A204.1 (cell line): ENCODE measurements at regions not wholly inside any gene's neighbourhood (a gene's known extent, or its start where the extent isn't known, plus 50 kb on each side); places are given as distances from the start of the nearest gene placed in this dataset.
A peak's percentile ranks its signal among the peaks of the same experiment; 100 is the strongest.

Source experiments
- FAIRE-seq: peaks from 2 replicates; lab custom pipeline; 2012; peaks lifted over from hg19 to GRCh38; lab: Jason Lieb, UNC

- no peak for FAIRE-seq
Measured at GRCh38 chr15:92565351-92566125, 90.0 kb downstream of the FAM174B start.

- no peak for FAIRE-seq
Measured at GRCh38 chr15:92561754-92562153, 93.8 kb downstream of the FAM174B start.

DNA sequence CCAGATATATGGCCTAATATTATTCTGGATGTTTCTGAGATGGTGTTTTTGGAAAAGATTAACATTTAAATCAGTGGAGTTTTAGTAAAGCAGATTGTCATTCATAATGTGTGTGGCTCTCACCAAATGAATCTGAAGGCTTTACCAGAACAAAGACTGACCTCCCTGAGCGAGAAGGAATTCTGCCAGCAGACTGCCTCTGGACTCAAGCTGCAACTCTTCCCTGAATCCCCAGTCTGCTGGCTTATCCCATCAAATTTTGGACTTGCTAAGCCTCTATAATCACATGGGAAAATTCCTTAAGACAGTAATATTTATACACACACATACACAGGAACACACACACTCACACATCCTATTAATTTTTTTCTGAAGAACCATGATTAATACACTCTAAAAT, 102.3 kb downstream of the FAM174B start:
- no peak for FAIRE-seq

DNA sequence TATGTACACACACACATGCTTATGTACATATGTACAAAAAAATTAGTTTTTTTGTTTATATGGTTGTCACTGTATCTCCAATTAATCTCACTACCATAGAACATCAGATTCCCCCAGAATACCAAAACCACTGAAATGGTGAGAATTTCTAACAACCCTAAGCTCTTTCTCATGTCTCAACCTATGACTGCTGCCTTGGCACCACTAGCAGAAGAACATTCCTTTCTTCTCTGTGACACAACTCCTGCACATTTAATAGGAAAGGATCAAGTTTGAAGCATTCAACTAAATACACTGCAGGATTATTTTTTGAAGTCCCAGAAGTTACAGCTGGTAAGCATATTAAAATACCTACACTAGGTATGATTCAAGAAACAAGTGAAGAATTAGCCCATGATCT, 109.6 kb downstream of the FAM174B start:
- FAIRE-seq, result no peak

GRCh38 chr15:92541291-92542200, 114.0 kb downstream of the FAM174B start:
- no peak for FAIRE-seq

DNA sequence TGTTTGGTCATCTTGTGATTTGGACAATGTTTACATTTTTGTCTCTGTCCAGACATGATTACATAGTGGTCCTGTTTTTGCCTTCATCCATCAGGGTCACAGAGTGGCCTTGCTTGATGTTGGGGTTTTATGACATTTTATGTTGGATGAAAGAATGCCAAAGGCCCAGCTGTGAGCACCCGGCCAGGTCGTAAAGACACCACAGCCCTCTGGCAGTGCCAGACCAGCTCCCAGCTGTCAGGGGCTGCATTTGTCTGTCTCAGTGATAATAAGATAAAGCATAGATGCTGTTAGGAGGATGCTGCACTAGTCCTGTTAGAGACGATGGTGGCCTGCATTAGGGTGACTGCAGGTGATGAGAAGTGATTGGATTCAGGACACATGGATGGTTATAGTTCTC, 117.5 kb downstream of the FAM174B start:
- no peak for FAIRE-seq

DNA sequence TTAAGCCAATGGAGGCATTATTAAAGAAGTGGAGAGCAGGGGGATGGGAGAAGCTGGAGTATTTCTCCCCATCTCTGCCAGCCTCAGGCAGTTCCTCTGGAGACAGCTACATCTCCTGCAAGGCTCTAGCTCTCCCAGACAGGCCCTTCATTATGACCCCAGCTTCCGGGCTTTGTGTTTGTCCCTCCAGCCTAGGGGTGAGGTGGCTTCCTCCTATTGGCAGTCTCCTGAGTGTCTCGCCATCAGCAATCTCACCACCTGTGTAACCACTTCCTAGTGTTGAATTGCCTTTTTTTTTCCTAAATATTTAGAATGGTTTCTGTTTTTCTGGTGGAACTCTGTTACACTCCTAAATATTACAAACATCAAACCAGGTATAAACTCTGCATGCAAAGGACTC, 122.3 kb downstream of the FAM174B start:
- FAIRE-seq, result no peak

DNA sequence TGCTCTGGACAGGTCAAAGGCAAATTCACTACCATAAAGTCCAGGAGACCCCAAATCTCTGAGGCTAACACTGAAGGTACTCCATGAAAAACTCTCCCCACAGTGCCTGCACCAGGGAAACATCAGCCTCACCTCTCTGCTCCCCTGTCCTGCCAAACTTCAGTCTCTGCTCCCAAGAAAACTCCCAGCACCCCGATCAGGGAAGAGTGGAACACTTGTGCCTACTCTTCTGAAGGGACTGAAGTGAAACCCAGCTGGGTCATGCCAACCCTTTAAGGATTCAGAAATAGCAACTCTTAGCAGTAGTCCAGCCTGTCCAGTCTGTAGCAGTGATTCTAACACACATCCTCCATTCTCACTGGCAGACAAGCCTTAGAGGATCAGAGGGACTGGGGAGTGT, 124.2 kb downstream of the FAM174B start:
- FAIRE-seq, result no peak

DNA sequence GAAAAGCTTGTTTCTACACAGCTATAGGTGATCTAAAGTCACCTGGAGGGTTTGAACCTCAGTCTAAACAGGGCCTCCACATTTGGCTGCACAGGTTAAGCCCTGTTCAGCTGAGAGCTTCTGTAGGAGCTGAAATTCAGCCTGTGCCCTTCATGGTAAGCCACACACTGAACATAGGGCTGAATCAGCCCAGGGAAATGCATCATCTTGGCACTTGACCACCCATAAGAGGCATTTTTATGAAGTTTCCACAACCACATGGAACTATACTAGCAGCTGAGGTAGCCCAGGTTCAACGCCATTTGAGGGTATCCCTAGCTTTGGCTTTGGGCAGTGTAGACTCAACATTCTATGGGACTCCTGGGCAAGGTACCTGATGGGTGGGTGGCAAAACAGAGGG, 126.8 kb downstream of the FAM174B start:
- FAIRE-seq, result no peak

- FAIRE-seq, result no peak
Measured at GRCh38 chr15:92527197-92527596, 128.4 kb downstream of the FAM174B start.

DNA sequence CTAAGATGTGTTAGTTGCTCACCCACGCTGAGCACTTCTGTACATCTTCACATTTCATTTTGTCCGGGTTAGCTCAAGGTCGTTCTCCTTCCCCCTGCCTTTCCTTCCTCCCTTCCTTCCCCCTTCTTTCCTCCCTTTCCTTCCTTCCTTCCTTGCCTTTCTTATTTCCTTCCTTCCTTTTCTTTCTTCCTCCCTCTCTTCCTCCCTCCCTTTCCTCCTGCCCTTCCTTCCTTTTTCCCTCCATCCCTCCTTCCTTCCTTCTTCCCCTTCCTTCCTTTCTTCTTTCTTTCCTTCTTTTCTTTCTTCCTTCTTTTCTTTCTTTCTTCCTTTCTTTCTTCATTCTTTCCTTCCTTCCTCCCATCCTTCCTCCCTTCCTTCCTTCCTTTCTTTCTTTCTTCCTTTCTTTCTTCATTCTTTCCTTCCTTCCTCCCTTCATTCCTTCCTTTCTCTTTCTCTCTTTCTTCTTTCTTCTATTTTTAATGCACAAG, 129.8 kb downstream of the FAM174B start:
- no peak for FAIRE-seq

GRCh38 chr15:92524874-92525565, 130.6 kb downstream of the FAM174B start:
- no peak for FAIRE-seq

DNA sequence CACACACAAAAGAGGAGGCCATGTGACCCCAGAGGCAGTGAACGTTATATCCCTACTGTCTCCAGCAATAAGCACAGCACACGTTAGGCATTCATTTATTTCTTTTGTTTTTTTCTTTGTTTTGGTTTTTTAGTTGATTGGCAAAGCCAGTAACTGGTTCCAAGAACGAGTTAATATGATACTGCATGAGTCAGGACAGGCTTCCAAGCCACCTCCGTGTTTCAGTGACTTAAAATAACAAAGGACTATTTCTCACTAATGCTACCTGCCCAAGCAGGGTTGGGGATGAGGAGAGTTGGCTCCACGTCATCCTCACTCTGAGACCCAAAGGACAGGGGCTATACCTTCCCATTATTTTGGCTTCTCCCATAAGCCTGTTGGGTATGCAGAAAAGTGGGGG, 130.5 kb downstream of the ST8SIA2 start:
- no peak for FAIRE-seq

DNA sequence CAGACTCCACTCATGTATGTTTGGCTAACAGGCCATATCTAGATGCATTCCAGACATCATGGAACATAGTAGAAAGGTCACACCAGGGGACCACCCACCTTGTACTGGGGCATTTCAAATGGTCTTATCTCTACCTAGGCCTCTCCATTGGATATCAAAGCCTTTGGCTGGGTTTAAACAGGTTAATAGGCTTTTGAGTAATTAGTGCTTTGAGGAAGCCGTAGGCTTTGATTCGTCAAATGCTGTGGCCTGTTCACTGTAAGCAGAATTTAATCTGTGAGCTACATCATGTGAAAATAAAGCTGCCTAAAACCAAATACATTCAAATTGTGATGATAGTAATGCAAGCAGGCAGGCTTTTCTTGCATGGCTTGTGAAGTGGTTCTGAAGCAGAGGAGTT, 129.5 kb downstream of the ST8SIA2 start:
- FAIRE-seq, result no peak

DNA sequence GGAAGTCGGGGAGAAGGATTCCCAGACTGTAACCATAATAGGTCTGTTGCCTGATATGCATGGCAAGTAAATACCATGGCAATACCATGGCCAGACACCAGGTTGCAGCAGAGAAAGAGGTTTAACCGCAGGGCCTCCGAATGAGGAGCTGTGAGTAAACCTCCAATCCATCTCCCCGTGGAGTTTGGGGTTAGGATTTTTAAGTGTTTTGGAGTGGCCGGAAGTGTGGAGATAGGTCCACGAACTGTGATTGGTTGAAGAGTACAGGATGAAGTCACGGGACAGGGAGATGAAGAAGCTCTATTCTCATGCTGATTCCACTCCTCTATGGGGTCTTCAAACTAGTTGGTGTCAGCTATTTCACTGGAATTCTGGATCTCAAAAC, 127.9 kb downstream of the ST8SIA2 start:
- FAIRE-seq, result peak; percentile 91

DNA sequence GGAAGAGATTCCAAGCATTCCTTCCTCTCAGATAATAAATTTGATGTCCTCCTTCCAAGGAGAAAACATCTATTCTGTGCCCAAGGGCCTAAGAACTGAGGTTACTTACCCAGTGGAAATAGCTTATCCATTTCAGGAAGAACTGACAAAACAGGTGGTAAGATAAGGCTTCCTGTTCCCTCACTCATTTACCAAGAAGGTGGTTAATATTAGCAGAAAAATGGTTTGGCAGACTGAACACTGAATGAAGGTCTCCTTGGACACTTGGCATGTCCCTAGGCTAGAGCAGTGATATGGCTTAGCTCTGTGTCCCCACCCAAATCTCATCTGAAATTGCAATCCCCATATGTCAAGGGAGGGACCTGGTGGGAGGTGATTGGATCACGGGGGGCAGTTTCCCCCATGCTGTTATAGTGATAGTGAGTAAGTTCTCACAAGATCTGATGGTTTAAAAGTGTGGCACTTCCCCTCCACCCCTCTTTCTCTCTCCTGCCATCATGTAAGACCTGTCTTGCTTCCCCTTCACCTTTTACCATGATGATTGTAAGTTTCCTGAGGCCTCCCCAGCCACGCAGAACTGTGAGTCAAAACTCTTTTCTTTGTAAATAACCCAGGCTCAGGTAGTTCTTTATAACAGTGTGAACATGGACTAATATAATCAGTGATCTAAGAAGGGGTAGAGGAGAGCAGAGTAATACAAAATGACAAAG, 127.4 kb downstream of the ST8SIA2 start:
- FAIRE-seq, result no peak

- no peak for FAIRE-seq
Measured at GRCh38 chr15:92519709-92520108, 126.0 kb downstream of the ST8SIA2 start.
